ENCODE measurements at regions not wholly inside any gene's neighbourhood (a gene's known extent, or its start where the extent isn't known, plus 50 kb on each side); places are given as distances from the start of the nearest gene placed in this dataset.
A peak's percentile ranks its signal among the peaks of the same experiment; 100 is the strongest.

GRCh38 chr4:10949039-10949733, 264.6 kb upstream of the CLNK start:
- DNase-seq (ENCODE audit: low read depth in 4 of 4, low spot score in 3 of 4) = no peak

- DNase-seq (ENCODE audit: low read depth in 4 of 4, low spot score in 3 of 4) = no peak
These were observed 263.3 kb upstream of the CLNK start for GRCh38 chr4:10947898-10948297.

- no peak for DNase-seq (ENCODE audit: low read depth in 4 of 4, low spot score in 3 of 4)
These were observed 259.8 kb upstream of the CLNK start for GRCh38 chr4:10944321-10944720.

- no peak for DNase-seq (ENCODE audit: low read depth in 4 of 4, low spot score in 3 of 4)
These were observed 257.6 kb upstream of the CLNK start for GRCh38 chr4:10942156-10942555.

- DNase-seq (ENCODE audit: low read depth in 4 of 4, low spot score in 3 of 4) = no peak
These were observed 245.2 kb upstream of the CLNK start for GRCh38 chr4:10929818-10930217.

GRCh38 chr4:10925996-10926395, 241.4 kb upstream of the CLNK start:
- no peak for DNase-seq (ENCODE audit: low read depth in 4 of 4, low spot score in 3 of 4)

- no peak for DNase-seq (ENCODE audit: low read depth in 4 of 4, low spot score in 3 of 4)
These were observed 239.7 kb upstream of the CLNK start for GRCh38 chr4:10924274-10924673.

GRCh38 chr4:10917566-10917965, 233.0 kb upstream of the CLNK start:
- DNase-seq (ENCODE audit: low read depth in 4 of 4, low spot score in 3 of 4) = peak in 3 of 4 donors; percentile 4 to 7 (median 6)

- DNase-seq (ENCODE audit: low read depth in 4 of 4, low spot score in 3 of 4) = no peak
These were observed 213.5 kb upstream of the CLNK start for GRCh38 chr4:10898072-10898471.

DNA sequence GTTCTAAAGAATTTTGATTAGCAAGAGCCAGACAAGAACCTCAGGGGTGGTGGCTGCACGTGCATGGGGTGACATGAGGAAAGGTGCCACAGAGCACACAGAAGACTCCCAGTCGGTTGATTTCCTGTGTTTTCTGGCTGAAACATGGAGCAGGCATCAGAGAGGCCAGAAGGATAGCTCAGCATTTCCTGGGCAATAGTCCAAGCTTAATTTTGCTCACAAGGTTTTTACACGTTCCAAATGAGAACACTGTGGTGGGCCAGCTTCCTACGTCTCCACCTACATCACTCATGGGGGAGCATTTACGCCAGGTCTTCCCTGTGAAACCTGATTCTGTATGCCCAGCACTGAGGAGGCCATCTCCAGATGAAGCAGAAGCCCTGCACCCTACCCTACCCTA, 212.5 kb upstream of the CLNK start:
- no peak for DNase-seq (ENCODE audit: low read depth in 4 of 4, low spot score in 3 of 4)

- DNase-seq (ENCODE audit: low read depth in 4 of 4, low spot score in 3 of 4) = no peak
These were observed 208.8 kb upstream of the CLNK start for GRCh38 chr4:10893395-10893794.

DNA sequence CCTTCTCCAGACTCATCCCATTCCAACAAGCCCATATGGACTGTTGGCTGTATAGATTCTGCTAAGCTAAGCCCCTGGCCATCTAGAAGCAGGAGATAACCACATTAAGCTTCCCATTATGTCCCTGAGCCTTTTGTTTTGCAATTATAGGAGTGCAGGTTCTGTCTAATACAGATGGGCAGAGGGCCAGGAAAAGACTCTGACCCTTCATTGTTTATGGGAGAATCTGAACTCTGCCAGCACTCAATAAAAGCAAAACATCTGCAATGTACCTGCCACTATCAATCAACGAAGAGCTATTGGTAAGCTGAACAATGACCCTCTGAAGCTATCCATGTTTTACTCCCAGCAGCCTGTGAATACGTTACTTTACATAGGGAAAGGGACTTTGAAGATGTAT, 207.3 kb upstream of the CLNK start:
- DNase-seq (ENCODE audit: low read depth in 4 of 4, low spot score in 3 of 4) = no peak

DNA sequence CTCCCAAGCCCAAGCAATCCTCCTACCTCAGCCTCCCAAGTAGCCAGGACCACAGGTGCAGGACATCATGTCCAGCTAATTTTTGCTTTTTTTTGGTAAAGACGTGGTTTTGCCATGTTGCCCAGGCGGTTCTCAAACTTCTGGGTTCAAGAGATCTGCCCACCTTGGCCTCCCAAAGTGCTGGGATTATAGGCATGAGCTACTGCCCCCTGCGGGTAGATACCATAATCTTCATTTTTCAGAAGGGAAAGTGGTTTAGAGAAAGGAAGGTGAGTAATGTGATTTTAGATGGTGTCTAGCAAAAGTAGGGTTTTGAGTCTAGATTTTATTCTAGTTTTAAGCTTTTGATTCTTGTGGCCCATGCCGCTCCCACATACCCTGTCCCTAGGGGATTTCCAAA, 205.3 kb upstream of the CLNK start:
- DNase-seq (ENCODE audit: low read depth in 4 of 4, low spot score in 3 of 4) = no peak

GRCh38 chr4:10879411-10880110, 195.0 kb upstream of the CLNK start:
- no peak for DNase-seq (ENCODE audit: low read depth in 4 of 4, low spot score in 3 of 4)

DNA sequence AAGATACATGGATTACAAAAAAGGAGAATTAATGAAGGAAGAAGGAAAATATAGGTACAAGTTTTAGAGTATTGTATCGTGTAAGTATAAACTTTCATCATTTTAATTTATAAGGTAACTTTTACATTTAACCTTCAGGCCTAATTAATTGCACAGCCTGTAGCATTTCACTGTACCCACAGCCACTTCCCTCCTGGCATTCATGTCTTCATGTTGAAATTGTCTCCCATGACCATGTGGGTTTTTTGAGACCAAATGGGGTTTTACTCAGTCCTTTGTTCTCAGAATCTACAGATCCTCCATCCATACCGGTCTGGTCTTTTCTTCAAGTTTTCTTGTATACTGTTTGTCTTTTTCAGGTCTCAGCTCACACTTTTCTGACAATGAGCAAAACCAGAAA, 194.3 kb upstream of the CLNK start:
- DNase-seq (ENCODE audit: low read depth in 4 of 4, low spot score in 3 of 4) = no peak

GRCh38 chr4:10877076-10877475, 192.5 kb upstream of the CLNK start:
- DNase-seq (ENCODE audit: low read depth in 4 of 4, low spot score in 3 of 4) = no peak

- no peak for DNase-seq (ENCODE audit: low read depth in 4 of 4, low spot score in 3 of 4)
These were observed 190.7 kb upstream of the CLNK start for GRCh38 chr4:10875144-10875799.

GRCh38 chr4:10873809-10874208, 189.2 kb upstream of the CLNK start:
- DNase-seq (ENCODE audit: low read depth in 4 of 4, low spot score in 3 of 4) = no peak

DNA sequence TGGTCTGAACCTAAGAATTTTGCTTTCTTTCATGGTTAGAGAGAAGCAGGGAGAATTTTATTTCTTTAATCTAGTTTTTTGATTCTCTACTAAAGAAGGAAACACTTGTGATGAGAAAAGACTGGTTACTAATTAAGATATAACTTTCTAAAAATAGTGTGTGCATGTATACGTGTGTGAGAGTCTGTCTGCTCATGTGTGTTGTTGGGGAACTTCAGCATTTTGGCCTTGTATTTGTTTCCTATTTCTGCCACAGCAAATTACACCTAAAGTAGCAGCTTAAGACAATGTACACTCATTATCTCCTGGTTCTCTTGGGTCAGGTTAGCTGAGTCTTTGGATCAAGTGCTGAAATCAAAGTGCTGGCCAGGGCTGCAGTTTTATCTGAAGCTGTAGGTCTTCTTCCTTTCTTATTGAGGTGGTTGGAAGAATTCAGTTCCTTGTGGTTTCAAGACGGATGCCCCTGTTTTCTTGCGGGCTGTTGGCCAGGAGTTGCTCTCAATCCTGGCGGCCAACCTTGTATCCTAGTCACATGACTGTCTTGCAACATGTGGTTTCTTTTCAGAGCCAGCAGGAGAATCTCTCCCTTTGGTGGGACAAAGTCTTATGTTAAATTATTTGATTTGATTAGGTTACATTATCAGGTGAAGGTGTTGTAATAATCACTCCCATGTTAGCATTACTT, 188.4 kb upstream of the CLNK start:
- no peak for DNase-seq (ENCODE audit: low read depth in 4 of 4, low spot score in 3 of 4)

DNA sequence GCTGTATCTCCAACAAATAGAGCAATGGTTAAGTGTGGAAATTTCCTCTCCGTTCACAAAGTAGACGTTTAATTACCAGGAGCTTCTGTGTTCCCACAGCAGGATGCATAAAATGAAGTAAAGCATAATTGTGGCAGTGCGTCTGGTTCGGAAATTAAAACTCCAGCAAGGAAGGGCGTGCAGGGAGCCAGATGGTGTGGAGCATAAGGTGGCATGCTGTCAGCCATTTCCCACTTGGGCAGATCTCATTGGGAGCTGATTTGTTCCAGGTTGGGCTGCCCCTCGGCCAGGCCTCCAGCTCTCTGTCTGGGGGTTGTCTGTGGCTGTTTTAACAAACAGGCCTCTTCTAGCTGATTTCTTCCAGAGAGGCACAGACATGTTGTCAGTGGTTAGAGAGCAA, 182.1 kb upstream of the CLNK start:
- DNase-seq (ENCODE audit: low read depth in 4 of 4, low spot score in 3 of 4) = no peak

- DNase-seq (ENCODE audit: low read depth in 4 of 4, low spot score in 3 of 4) = no peak
These were observed 176.5 kb upstream of the CLNK start for GRCh38 chr4:10861036-10861435.
